Left ventricle myocardium superior (tissue), 1 donor: ENCODE measurements at regions not wholly inside any gene's neighbourhood (a gene's known extent, or its start where the extent isn't known, plus 50 kb on each side); places are given as distances from the start of the nearest gene placed in this dataset.

Experiments used
- ATAC-seq: fragments of 200-7000 bp; cut with Tn5 transposase; one replicate; pipeline ENCODE4 v1.9.1; 2020; ENCODE audit warnings: mild to moderate bottlenecking, moderate library complexity
- DNase-seq: peaks from one replicate; pipeline ENCODE4 v3.0.0-alpha.2; 2020
- intact Hi-C: fragments of 100-400 bp; cut with micrococcal nuclease; formaldehyde crosslinking; loops from one replicate; pipeline ENCODE4 v1.11.0; 2022
- donor health status: DM: no; HTN: yes; CAD: no; lungs with severe emphysema.

- DNase-seq (no peak), ATAC-seq (no peak)
- intact Hi-C loops = no loop called here
Observed at GRCh38 chr18:25672490-25672889, 320.5 kb upstream of the ZNF521 start.

GRCh38 chr18:25669741-25670140, 317.8 kb upstream of the ZNF521 start:
- intact Hi-C loops = no loop called here
- no peak for ATAC-seq
- no peak for DNase-seq

- DNase-seq (no peak), ATAC-seq (no peak)
- intact Hi-C loops = no loop called here
Observed at GRCh38 chr18:25662272-25662671, 310.3 kb upstream of the ZNF521 start.

- no peak for ATAC-seq
- intact Hi-C loops = no loop called here
- no peak for DNase-seq
Observed at GRCh38 chr18:25661831-25662230, 309.9 kb upstream of the ZNF521 start.

- DNase-seq (no peak), ATAC-seq (no peak)
- intact Hi-C loops = no loop called here
Observed at GRCh38 chr18:25659541-25659940, 307.6 kb upstream of the ZNF521 start.

GRCh38 chr18:25658476-25658875, 306.5 kb upstream of the ZNF521 start:
- no peak for DNase-seq
- no peak for ATAC-seq
- intact Hi-C loops = no loop called here

- ATAC-seq (no peak), DNase-seq (no peak)
- intact Hi-C loops = no loop called here
Observed at GRCh38 chr18:25651553-25651952, 299.6 kb upstream of the ZNF521 start.

GRCh38 chr18:25650201-25650941, 298.4 kb upstream of the ZNF521 start:
- no peak for ATAC-seq
- intact Hi-C loops = no loop called here
- no peak for DNase-seq

GRCh38 chr18:25648716-25649260, 296.8 kb upstream of the ZNF521 start:
- ATAC-seq (no peak), DNase-seq (no peak)
- intact Hi-C loops = no loop called here

GRCh38 chr18:25647404-25647803, 295.4 kb upstream of the ZNF521 start:
- DNase-seq (no peak), ATAC-seq (no peak)
- intact Hi-C loops = no loop called here

GRCh38 chr18:25646971-25647370, 295.0 kb upstream of the ZNF521 start:
- no peak for DNase-seq

GRCh38 chr18:25639596-25639995, 287.6 kb upstream of the ZNF521 start:
- DNase-seq = no peak
- intact Hi-C loops = no loop called here

More at GRCh38 chr18:25646971-25647370, 295.0 kb upstream of the ZNF521 start:
- no peak for ATAC-seq
- intact Hi-C loops = no loop called here

GRCh38 chr18:25633563-25633962, 281.6 kb upstream of the ZNF521 start:
- intact Hi-C loops = no loop called here
- ATAC-seq = no peak
- DNase-seq = no peak

More at GRCh38 chr18:25639596-25639995, 287.6 kb upstream of the ZNF521 start:
- no peak for ATAC-seq

- ATAC-seq (no peak), DNase-seq (no peak)
- intact Hi-C loops = no loop called here
Observed at GRCh38 chr18:25630682-25631081, 278.7 kb upstream of the ZNF521 start.

GRCh38 chr18:25621682-25622081, 269.7 kb upstream of the ZNF521 start:
- DNase-seq (no peak), ATAC-seq (no peak)
- intact Hi-C loops = no loop called here

GRCh38 chr18:25621144-25621543, 269.2 kb upstream of the ZNF521 start:
- intact Hi-C loops = no loop called here
- DNase-seq (no peak), ATAC-seq (no peak)

GRCh38 chr18:25614168-25614567, 262.2 kb upstream of the ZNF521 start:
- ATAC-seq = no peak
- intact Hi-C loops = no loop called here
- DNase-seq = no peak

- intact Hi-C loops = no loop called here
Observed at GRCh38 chr18:25612466-25612865, 260.5 kb upstream of the ZNF521 start.

GRCh38 chr18:25608091-25608490, 256.1 kb upstream of the ZNF521 start:
- intact Hi-C loops = no loop called here
- no peak for ATAC-seq
- no peak for DNase-seq

More at GRCh38 chr18:25612466-25612865, 260.5 kb upstream of the ZNF521 start:
- ATAC-seq (no peak), DNase-seq (no peak)

GRCh38 chr18:25604894-25605597, 253.1 kb upstream of the ZNF521 start:
- DNase-seq (no peak), ATAC-seq (no peak)
- intact Hi-C loops = no loop called here
